GM12878 (cell line): ENCODE measurements at regions not wholly inside any gene's neighbourhood (a gene's known extent, or its start where the extent isn't known, plus 50 kb on each side); places are given as distances from the start of the nearest gene placed in this dataset.

Source experiments
- ATAC-seq: fragments of 200-7000 bp; cut with Tn5 transposase; 3 replicates; pipeline ENCODE4 v1.9.1; 2020; ENCODE audit warnings: mild to moderate bottlenecking, moderate library complexity
- BruUV-seq: library from RNA; stranded (reverse); fragments of 400-500 nt; replicated peaks from 2 replicates; lab custom pipeline; 2021; lab: Mats Ljungman, UMichigan
- CTCF ChIA-PET: fragments of 300-600 bp; sonication (Branson Sonifier 250); formaldehyde crosslinking; extraction: SDS; loops from one replicate; lab custom pipeline; 2021; ENCODE audit warnings: inconsistent platforms; lab: Yijun Ruan, JAX
- POLR2A ChIA-PET: fragments of 350-600 bp; formaldehyde crosslinking; extraction: SDS; loops from one replicate; lab custom pipeline; 2021; ENCODE audit warnings: inconsistent platforms; lab: Charles Lee
- RAD21 ChIA-PET: fragments of 300-600 bp; sonication (Branson Sonifier 250); formaldehyde crosslinking; loops from one replicate; lab custom pipeline; 2023; ENCODE audit warnings: antibody characterized with exemption; ENCODE audit not compliant: unreplicated experiment; lab: Charles Lee
- SMC1A ChIA-PET: fragments of 300-600 bp; sonication (Branson Sonifier 250); formaldehyde crosslinking; loops from one replicate; lab custom pipeline; 2023; ENCODE audit not compliant: unreplicated experiment, uncharacterized antibody; lab: Charles Lee
- DNase-seq: peaks from one replicate; pipeline ENCODE4 v3.0.0-alpha.2; 2011; ENCODE audit warnings: low read depth, low spot score
- FAIRE-seq: peaks from 3 replicates; lab custom pipeline; 2011; peaks lifted over from hg19 to GRCh38; lab: Jason Lieb, UNC
- H2AFZ ChIP-seq: 2 replicates; pipeline ENCODE4 v1.6.0; 2011; ENCODE audit warnings: low read depth, low read length, control low read depth; ENCODE audit not compliant: control insufficient read depth
- H3K27ac ChIP-seq: 2 replicates; pipeline ENCODE4 v1.5.1; 2011; ENCODE audit warnings: control low read depth; ENCODE audit not compliant: control insufficient read depth, insufficient read depth
- H3K27me3 ChIP-seq, 2 experiments: replicated peaks in 1 of 2; 2 replicates each; pipeline versions ENCODE4 v1.6.0 to v1.6.1; 2011; ENCODE audit warnings: low read length in 1 of 2; ENCODE audit not compliant: control insufficient read depth in 2 of 2, insufficient read depth in 2 of 2
- H3K36me3 ChIP-seq, 2 experiments: 2 replicates each; pipeline ENCODE4 v1.5.1; 2011; ENCODE audit warnings: low read length in 1 of 2; ENCODE audit not compliant: control insufficient read depth in 2 of 2, insufficient read depth in 2 of 2
- H3K4me1 ChIP-seq: 2 replicates; pipeline ENCODE4 v1.6.1; 2011; ENCODE audit warnings: mild to moderate bottlenecking, low read length, moderate library complexity, mixed read lengths; ENCODE audit not compliant: control insufficient read depth, insufficient read depth
- H3K4me2 ChIP-seq: 2 replicates; pipeline ENCODE4 v1.6.0; 2011; ENCODE audit warnings: control low read depth; ENCODE audit not compliant: control insufficient read depth, insufficient read depth
- H3K4me3 ChIP-seq: fragments of 200-600 bp; sonication (generic); 2 replicates; pipeline ENCODE4 v1.5.1; 2016
- H3K79me2 ChIP-seq: 2 replicates; pipeline ENCODE4 v1.6.0; 2011; ENCODE audit warnings: low read length; ENCODE audit not compliant: control insufficient read depth, insufficient read depth
- H3K9ac ChIP-seq: 2 replicates; pipeline ENCODE4 v1.8.0; 2011; ENCODE audit warnings: low read length, control low read depth, mixed read lengths; ENCODE audit not compliant: control insufficient read depth, insufficient read depth
- H3K9me3 ChIP-seq: replicated peaks from 3 replicates; pipeline ENCODE4 v1.5.1; 2011; ENCODE audit warnings: mild to moderate bottlenecking, low read length; ENCODE audit not compliant: control insufficient read depth, insufficient read depth
- H4K20me1 ChIP-seq: 2 replicates; pipeline ENCODE4 v1.6.0; 2011; ENCODE audit not compliant: control insufficient read depth, insufficient read depth
- EGR1 ChIP-seq, 2 experiments: IDR thresholded peaks; 1 replicate in 1 of 2; 2 replicates in 1 of 2; pipeline ENCODE4 v1.6.1; 2011 to 2012; ENCODE audit warnings: low read depth in 2 of 2, low read length in 2 of 2, borderline replicate concordance in 1 of 2, mild to moderate bottlenecking in 1 of 2, moderate library complexity in 1 of 2
- EP300 ChIP-seq, 2 experiments: fragments of 150-350 bp in 1 of 2; IDR thresholded peaks; 2 replicates each; pipeline ENCODE4 v1.6.1; 2011 to 2012; ENCODE audit warnings: low read depth in 2 of 2, low read length in 2 of 2, borderline replicate concordance in 1 of 2, improper control_type of control experiment in 1 of 2, inconsistent platforms in 1 of 2; ENCODE audit not compliant: control insufficient read depth in 1 of 2
- GATAD2B ChIP-seq: fragments of 450-650 bp; conservative IDR thresholded peaks from 2 replicates; pipeline ENCODE4 v1.6.1; 2017; ENCODE audit warnings: low read depth, mild to moderate bottlenecking, moderate library complexity
- HCFC1 ChIP-seq: fragments of 150-350 bp; IDR thresholded peaks from 2 replicates; pipeline ENCODE4 v1.6.1; 2014; ENCODE audit warnings: low read length
- HDAC2 ChIP-seq: fragments of 200-600 bp; sonication (generic); IDR thresholded peaks from 2 replicates; pipeline ENCODE4 v1.6.1; 2017
- MEF2B ChIP-seq: fragments of 450-650 bp; IDR thresholded peaks from 2 replicates; pipeline ENCODE4 v1.6.1; 2018; ENCODE audit warnings: mild to moderate bottlenecking, moderate library complexity; ENCODE audit not compliant: partially characterized antibody, poor library complexity, severe bottlenecking
- NR2C2 ChIP-seq: IDR thresholded peaks from 2 replicates; pipeline ENCODE4 v1.6.1; 2011; ENCODE audit warnings: borderline replicate concordance, low read depth; ENCODE audit not compliant: control insufficient read depth, insufficient read length
- POLR2A ChIP-seq: IDR thresholded peaks from 2 replicates; pipeline ENCODE4 v1.6.1; 2011; ENCODE audit warnings: low read depth, mild to moderate bottlenecking, low read length
- RB1 ChIP-seq: fragments of 450-650 bp; formaldehyde crosslinking; IDR thresholded peaks from 2 replicates; pipeline ENCODE4 v1.6.1; 2017; ENCODE audit warnings: mild to moderate bottlenecking, borderline replicate concordance
- RBBP5 ChIP-seq: fragments of 200-600 bp; sonication (generic); conservative IDR thresholded peaks from 2 replicates; pipeline ENCODE4 v1.6.1; 2016
- RCOR1 ChIP-seq: conservative IDR thresholded peaks from 2 replicates; pipeline ENCODE4 v1.6.1; 2012; ENCODE audit warnings: low read depth, low read length, improper control_type of control experiment
- RUNX3 ChIP-seq: IDR thresholded peaks from 2 replicates; pipeline ENCODE4 v1.6.1; 2012; ENCODE audit warnings: low read length, inconsistent platforms
- SIN3A ChIP-seq: IDR thresholded peaks from 2 replicates; pipeline ENCODE4 v1.6.1; 2012; ENCODE audit warnings: low read depth, low read length, improper control_type of control experiment
- SREBF2 ChIP-seq: IDR thresholded peaks from 2 replicates; pipeline ENCODE4 v1.6.1; 2012; ENCODE audit warnings: mild to moderate bottlenecking, low read length
- TAF1 ChIP-seq: IDR thresholded peaks from 2 replicates; pipeline ENCODE4 v1.6.1; 2011; ENCODE audit warnings: mild to moderate bottlenecking, low read depth, low read length, borderline replicate concordance
- ZNF622 ChIP-seq: fragments of 450-650 bp; IDR thresholded peaks from 2 replicates; pipeline ENCODE4 v1.6.1; 2017; ENCODE audit warnings: mild to moderate bottlenecking, inconsistent platforms
- WGBS: methylation state at CpG from one replicate; pipeline ENCODE4 v1.1.6; 2016; ENCODE audit warnings: low lambda C conversion rate; ENCODE audit not compliant: insufficient replicate concordance, insufficient coverage; ENCODE audit errors: missing lambda C conversion rate; 5-methylcytosine and 5-hydroxymethylcytosine counted together
- in situ Hi-C: fragments of 300-500 bp; cut with MboI; formaldehyde crosslinking; loops from 9 replicates; pipeline ENCODE4 v1.14.3; 2018; ENCODE audit warnings: mixed read lengths
- intact Hi-C: fragments of 100-400 bp; cut with micrococcal nuclease; formaldehyde crosslinking; loops from one replicate; pipeline ENCODE4 v1.14.2; 2022; ENCODE audit not compliant: unreplicated experiment
- TF ChIP-seq, protein P1 (sequence below): IDR thresholded peaks from 2 replicates; pipeline ENCODE4 v1.6.1; 2012; ENCODE audit warnings: low read length, inconsistent platforms
- TF ChIP-seq, protein P2 (sequence below): IDR thresholded peaks from 2 replicates; pipeline ENCODE4 v1.6.1; 2012; ENCODE audit warnings: low read depth, low read length, improper control_type of control experiment

- Histone ChIP-seq H3K27me3 (no peaks in the 10 kb centered on the region), H3K4me2 (no peak overlapping the region), H3K27ac (no peak overlapping the region), H3K36me3 (no peaks in the 10 kb centered on the region), H3K79me2 (no peaks in the 10 kb centered on the region), H3K4me3 (no peak overlapping the region), H3K4me1 (no peaks in the 10 kb centered on the region), H3K9me3 (no peaks in the 10 kb centered on the region; the same call in 2 of the 3 replicates), H2AFZ (no peak overlapping the region), H4K20me1 (no peaks in the 10 kb centered on the region), H3K9ac (no peak overlapping the region)
- FAIRE-seq = no peak
- ChIA-PET POLR2A (no interaction called here), RAD21 (no interaction called here), SMC1A (no interaction called here), CTCF (interaction anchor here (1.0 kb wide), 1 partner anchor 33 kb away, joined by 3 read pairs; no protein-coding TSS in a partner anchor)
- TF ChIP-seq HCFC1 (no peak), RBBP5 (no peak), RB1 (no peak)
- TF ChIP-seq, protein P1, sequence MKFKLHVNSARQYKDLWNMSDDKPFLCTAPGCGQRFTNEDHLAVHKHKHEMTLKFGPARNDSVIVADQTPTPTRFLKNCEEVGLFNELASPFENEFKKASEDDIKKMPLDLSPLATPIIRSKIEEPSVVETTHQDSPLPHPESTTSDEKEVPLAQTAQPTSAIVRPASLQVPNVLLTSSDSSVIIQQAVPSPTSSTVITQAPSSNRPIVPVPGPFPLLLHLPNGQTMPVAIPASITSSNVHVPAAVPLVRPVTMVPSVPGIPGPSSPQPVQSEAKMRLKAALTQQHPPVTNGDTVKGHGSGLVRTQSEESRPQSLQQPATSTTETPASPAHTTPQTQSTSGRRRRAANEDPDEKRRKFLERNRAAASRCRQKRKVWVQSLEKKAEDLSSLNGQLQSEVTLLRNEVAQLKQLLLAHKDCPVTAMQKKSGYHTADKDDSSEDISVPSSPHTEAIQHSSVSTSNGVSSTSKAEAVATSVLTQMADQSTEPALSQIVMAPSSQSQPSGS = no peak
- DNase-seq = no peak
- intact Hi-C loops = no loop called here
- BruUV-seq = no TSS peak
- in situ Hi-C loops = no loop called here
- ATAC-seq = no peak
Observed at GRCh38 chr3:30469133-30469532, 137.3 kb upstream of the TGFBR2 start.

DNA sequence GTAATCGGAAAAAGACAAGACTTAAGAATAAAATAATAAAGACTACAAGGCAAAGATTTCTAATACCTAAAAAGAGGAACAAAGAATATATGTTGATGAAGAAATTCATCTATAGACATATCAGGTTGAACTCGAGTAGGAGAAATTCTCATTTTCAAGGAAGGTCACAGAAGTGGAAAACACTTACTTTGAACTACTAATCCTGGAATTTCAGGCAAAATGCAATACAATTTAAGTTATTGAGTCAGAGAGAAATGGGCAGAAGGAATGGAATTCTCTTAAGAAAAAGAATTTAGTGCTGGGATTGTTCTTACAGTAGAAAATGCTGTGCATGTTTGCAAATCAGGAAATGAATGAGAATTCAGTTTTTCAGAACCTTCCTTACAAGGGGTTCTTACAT, 135.9 kb upstream of the TGFBR2 start:
- WGBS = 50% methylated on average over 2 of the region's 2 CpGs
- intact Hi-C loops = no loop called here
- H3K27me3 ChIP-seq = no peaks in the 10 kb centered on the region
- ChIA-PET RAD21 (no interaction called here), SMC1A (no interaction called here), CTCF (no interaction called here), POLR2A (no interaction called here)
- DNase-seq = no peak
- in situ Hi-C loops = no loop called here
- H3K4me2 ChIP-seq = no peak overlapping the region
- FAIRE-seq = no peak
- H3K9ac ChIP-seq = no peak overlapping the region
- ATAC-seq = no peak
- H3K4me1 ChIP-seq = peaks cover 5% of the 10 kb centered on the region; the same call in 1 of the 2 replicates
- H3K4me3 ChIP-seq = no peak overlapping the region
- TF ChIP-seq SREBF2 = no peak
- TF ChIP-seq ZNF622 = no peak
- TF ChIP-seq POLR2A = no peak
- no peak for TF ChIP-seq SIN3A
- TF ChIP-seq, protein P2, sequence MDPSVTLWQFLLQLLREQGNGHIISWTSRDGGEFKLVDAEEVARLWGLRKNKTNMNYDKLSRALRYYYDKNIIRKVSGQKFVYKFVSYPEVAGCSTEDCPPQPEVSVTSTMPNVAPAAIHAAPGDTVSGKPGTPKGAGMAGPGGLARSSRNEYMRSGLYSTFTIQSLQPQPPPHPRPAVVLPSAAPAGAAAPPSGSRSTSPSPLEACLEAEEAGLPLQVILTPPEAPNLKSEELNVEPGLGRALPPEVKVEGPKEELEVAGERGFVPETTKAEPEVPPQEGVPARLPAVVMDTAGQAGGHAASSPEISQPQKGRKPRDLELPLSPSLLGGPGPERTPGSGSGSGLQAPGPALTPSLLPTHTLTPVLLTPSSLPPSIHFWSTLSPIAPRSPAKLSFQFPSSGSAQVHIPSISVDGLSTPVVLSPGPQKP = no peak
- no peak for TF ChIP-seq HDAC2
- TF ChIP-seq RUNX3 = no peak
- TF ChIP-seq GATAD2B = no peak
- TF ChIP-seq NR2C2 = no peak
- no peak for TF ChIP-seq EP300 (IDR thresholded peaks at IDR 0.05; ENCODE audit: borderline replicate concordance in 1 of 2, control insufficient read depth in 1 of 2, low read depth in 2 of 2, low read length in 2 of 2)
- TF ChIP-seq TAF1 = no peak
- no peak for TF ChIP-seq RCOR1
- no peak for TF ChIP-seq MEF2B
- TF ChIP-seq EGR1 (IDR thresholded peaks at IDR 0.05; ENCODE audit: borderline replicate concordance in 1 of 2, low read depth in 2 of 2, low read length in 2 of 2) = no peak
- H3K9me3 ChIP-seq = no peaks in the 10 kb centered on the region; the same call in 2 of the 3 replicates
- no peaks in the 10 kb centered on the region for H3K36me3 ChIP-seq
- H3K27ac ChIP-seq = no peak overlapping the region
- no peaks in the 10 kb centered on the region for H4K20me1 ChIP-seq
- no peaks in the 10 kb centered on the region for H3K79me2 ChIP-seq
- no peak overlapping the region for H2AFZ ChIP-seq
- BruUV-seq = no TSS peak
